ENCODE measurements at regions not wholly inside any gene's neighbourhood (a gene's known extent, or its start where the extent isn't known, plus 50 kb on each side); places are given as distances from the start of the nearest gene placed in this dataset.

DNA sequence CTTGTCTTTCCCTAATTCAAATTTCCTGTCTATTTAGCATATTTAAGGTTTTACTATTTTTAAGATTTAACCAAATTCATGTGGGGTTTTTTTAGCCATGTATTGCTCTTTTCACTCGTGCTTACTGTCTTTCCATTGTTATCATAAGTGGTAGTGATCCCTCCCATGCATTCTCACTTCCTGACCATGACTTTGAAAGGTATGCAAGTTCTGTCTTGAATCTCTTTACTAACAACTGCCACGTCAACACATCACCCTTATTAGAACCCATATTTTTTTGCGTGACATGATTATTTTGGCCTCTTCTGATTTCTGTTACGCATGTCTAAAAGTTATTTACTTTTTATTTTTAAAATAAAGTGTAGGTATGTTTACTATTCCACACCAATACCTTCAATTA lies 94.7 kb upstream of the CDH6 start:
- DNase-seq (ENCODE audit: low spot score) = no peak

DNA sequence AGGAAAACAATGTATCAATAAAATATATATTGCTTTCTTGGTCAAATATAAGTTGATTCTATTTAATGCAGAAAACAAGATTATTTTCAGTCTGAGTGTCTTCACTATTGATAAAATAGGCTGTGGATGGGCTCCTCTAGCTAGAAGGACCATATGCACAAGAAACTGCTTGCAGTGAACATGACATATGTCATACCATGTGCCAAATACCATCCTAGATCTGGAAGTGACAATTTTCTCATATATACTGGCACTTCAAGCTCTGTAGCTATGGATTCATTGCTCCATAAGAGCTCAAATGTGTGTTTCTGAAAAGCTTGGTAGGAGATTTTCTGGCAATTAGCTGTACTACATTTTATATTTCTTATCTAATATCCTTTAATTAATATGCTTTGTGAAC lies 95.6 kb upstream of the CDH6 start:
- no peak for DNase-seq (ENCODE audit: low spot score)

DNA sequence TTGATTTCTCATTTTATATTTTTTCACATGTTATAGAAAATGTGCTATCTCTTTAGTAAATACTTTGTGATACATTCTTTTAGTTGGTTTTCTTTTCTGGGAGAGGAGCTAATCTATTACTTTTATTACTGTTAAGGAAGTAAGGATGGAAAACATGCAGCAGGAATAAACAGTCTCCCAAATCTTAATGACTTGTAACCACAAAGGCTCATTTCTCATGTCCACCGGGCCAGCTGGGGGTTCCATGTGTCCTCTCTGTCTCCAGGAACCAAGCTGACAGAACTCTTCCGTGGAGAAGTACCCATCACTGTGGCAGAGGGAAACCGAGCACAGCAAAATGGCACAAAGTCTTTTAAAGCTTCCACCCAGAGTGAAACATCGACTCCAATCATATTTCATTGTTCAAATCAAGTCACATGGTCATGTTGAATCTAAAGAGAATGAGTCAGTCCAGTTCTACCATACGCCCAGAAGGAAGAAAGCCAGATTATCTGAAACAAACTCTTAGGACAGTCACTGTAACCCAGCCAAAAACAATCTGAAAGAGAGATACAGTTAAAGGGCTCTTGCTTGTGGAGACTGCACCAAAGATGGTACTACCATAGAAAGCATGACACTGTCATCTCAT lies 97.1 kb upstream of the CDH6 start:
- DNase-seq (ENCODE audit: low spot score) = no peak

DNA sequence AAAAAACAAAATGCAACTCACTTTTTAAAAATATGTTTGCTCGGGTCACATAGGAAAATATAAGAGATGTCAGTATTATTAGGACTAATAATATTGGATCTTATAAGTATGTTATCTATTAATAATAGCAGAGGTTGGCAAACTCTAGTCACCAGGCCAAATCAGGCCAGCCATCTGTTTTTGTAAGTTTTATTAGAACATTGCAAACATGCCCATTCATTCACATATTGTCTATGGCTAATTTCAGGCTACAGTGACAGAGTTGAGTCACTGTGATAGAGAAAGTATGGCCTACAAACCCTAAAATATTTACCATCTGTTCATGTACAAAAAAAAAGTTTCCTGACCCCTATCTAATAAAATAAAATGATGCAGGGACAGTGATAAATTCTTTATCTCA lies 97.7 kb upstream of the CDH6 start:
- no peak for DNase-seq (ENCODE audit: low spot score)

DNA sequence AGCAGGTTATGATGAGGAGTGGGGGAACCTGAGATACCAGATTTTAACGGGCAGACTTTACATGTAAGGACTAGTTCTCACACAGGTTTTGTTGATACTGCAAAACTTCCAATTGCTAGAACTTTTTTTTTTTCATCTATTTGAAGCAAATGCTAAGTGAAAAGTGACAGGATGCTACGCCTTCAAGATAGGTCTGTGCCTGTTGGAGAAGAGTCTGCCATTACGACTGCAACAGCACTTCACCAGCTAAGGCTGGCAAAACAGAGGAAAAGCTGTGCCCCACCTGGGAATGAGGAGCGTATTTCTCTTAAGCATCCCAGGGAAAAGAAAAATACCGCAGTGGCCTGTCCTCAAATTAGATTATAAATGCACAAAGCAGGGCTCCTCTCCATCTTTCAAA lies 102.0 kb upstream of the CDH6 start:
- DNase-seq (ENCODE audit: low spot score) = no peak

DNA sequence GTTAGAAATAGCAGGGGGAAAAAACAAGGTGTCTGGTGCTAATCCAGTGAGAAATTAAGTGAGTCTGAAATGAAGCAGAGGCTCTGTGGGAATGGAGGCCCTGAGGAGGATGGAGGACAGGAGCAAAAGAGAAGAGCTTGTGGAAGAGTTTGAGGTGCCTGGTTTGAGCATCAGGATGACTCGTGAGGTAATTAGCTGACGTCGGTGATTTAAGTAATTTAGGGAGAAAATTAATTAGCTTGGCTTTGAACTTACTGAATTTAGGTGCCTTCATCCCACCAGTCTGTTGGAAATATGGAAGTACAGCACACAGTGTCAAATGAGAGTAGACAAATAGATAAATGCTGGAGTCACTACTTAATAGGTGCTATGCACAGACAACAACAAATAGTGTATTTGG lies 103.0 kb upstream of the CDH6 start:
- no peak for DNase-seq (ENCODE audit: low spot score)

DNA sequence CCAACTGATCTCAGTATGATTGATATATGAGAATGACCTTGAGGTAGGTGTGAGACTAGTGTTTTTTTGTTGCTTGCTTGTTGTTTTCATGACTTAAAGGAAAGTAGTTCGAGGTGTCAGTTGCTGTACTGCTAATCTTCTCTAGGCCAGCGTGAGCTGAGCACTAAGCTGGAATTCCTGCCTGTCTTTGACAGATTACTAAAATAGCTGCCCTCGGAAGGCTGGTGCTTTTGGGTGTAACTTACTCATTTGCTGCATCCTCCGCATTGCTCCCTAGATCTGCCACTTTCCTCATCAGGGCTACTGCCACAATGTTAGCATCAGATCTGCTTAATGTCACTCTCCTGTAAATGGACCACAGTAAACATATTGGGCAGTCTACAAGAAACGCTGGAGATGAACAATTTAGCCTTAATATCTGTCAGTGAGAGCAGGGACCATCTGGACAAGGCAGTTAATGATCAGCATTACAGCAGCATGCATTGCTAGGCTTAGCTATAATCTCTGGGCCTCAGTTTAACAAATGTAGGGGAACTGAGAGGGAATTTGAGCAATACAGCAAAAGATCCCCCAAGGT lies 106.6 kb upstream of the CDH6 start:
- no peak for DNase-seq (ENCODE audit: low spot score)

DNA sequence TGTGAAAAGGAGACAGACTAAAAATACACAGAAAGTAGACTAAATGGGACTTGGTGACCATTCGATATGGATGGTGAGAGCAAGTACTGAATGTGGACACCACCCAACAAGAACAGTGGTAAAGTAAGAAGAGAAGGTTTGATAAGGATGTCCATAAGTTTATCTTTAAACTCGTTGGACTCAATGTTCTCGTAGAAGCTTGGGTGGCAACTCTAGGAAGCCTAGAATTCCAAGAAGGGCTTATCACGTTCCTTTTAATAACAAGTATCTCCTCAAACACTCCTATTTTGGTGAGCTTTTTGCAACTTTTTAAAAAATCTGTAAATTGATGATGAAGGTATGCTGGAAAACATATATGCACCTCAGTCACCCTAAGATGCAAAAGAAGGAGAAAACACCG lies 108.6 kb upstream of the CDH6 start:
- no peak for DNase-seq (ENCODE audit: low spot score)

DNA sequence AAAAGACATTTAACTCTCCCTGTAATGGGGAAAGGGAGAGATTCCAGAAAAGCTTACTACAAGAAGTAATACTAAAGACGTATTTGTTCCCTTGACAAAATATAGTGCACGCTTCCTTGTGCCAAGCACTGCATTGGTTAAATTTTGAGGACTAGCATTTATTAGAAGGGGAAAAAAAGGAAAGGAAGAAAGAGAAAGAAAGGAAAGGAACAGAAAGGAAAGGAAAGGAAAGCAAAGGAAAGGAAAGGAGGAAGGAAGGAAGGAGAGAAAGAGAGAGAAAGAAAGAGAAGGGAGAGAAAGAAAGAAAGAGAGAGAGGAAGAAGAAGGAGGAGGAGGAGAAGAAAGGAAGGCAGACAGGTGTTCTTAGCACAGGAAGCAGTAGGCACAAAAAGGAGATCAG lies 110.1 kb upstream of the CDH6 start:
- no peak for DNase-seq (ENCODE audit: low spot score)

DNA sequence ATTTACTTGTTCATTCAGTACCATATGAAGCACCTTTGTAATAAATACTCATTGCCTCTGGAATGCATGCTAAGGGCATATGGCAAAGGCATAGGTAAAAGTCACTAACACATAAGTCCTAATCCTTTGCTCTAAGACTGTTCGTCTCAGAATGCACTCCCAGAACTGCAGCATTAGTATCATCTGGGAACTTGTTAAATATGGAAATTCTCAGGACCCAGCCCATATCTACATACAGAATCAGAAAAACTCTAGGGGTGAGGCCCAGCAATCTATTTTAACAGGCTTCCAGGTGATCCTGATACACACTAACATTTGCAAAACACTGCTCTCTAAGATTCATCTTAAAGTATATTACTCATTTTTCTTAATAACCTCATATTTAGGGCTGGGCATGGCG lies 113.8 kb upstream of the CDH6 start:
- no peak for DNase-seq (ENCODE audit: low spot score)

DNA sequence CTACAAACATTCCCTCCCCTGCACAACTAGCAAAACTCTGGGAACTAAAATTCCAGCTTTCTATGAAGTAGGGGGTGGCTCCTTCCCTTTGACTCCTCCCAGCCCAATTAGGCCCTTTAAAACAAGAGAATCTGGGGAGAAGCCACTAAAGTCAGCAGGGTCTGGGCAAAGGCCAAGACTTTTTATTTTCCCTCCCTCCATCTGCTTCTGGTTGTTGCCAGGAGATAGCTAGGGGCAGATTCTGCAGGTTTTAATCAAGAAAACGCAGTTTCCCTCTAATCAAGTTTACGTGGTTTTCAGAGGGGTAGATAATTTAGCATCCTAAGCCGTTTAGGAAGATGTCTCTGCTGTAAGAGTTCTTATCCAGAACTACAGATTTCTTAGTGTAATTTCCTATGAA lies 114.5 kb upstream of the CDH6 start:
- DNase-seq (ENCODE audit: low spot score) = no peak

DNA sequence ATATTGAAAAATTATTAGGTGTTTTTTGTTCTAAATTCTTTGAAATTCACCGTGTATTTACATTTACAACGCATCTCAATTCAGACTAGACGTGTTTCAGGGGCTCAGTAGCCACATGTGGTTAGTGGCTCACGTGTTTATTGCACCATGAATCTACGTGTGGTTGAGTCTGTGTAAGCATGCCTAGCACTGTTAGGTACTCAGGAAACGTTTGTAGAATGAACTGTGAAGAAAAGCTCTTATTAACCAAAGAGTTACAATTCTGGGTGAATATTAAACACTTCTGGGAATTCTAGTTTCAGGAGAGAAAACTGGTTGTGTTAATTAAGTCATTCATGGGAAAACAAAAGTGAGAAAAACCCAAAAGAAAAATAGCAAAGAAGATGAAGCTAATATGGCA lies 117.5 kb upstream of the CDH6 start:
- DNase-seq (ENCODE audit: low spot score) = no peak

DNA sequence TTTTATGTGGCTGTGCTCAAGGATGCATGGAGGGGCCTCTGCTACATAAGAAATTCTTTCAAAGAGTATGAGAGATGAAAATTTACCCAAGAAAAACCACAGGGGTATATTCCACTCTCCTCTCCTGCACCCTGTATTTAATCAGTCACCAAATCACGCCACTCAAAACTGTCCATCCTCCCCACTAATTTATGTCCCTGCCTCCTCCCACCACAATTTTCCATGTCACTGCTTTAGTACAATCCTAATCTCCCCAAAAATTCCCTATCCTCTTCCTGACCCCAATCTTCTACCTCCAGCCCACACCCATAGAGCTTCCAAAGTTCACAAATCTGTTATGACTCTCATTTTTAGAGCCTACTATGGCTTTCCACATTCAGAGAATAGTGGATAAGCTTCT lies 125.2 kb upstream of the CDH6 start:
- DNase-seq (ENCODE audit: low spot score) = no peak

DNA sequence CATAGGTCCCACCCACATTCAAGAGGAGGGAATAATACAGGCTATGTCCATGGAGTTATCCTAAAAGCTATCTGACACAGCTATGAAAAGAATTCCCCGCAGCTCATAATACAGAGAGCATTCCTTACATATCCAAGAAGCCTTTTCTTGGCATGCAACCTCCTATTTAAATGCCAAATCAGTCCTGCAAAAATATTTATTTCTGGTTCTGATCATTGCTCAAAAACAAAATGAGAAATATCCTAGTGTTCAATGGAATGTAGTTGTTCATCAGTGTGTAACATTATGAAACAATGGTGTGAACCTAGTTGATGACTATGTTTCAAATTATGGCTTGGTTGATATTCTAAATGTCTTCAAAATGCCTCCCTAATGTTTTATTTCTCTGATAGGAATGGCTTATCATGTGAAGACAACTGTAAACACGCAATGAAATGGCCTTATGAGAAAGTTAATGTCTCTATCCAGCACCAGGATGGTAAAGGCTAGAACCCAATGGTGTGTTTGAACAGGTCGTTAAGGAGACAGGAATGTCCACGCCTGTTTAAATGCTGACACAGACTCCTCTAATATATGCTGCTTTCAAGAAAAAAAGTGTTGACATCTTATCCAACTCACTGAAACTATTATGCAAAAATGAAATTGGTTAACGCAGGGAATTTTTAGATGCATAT lies 126.7 kb upstream of the CDH6 start:
- no peak for DNase-seq (ENCODE audit: low spot score)

DNA sequence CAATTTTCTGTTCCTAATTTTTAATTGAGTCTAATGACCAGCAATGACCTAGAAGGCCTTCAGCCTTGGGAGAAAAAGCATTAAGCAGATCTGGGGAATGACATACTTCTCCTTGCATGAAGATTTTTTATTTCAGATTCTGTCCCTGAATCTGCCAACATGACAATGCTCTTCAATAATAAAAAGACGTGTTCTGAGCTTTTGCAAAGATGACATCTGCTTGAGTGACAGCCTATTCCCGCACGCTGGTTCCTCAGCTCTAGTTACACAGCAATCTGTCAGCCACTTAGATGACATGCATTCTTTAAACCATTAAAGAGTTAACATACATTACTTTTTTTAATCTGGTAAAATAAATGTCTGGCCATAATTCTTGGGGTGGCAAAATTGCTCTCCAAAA lies 129.3 kb upstream of the CDH6 start:
- no peak for DNase-seq (ENCODE audit: low spot score)

DNA sequence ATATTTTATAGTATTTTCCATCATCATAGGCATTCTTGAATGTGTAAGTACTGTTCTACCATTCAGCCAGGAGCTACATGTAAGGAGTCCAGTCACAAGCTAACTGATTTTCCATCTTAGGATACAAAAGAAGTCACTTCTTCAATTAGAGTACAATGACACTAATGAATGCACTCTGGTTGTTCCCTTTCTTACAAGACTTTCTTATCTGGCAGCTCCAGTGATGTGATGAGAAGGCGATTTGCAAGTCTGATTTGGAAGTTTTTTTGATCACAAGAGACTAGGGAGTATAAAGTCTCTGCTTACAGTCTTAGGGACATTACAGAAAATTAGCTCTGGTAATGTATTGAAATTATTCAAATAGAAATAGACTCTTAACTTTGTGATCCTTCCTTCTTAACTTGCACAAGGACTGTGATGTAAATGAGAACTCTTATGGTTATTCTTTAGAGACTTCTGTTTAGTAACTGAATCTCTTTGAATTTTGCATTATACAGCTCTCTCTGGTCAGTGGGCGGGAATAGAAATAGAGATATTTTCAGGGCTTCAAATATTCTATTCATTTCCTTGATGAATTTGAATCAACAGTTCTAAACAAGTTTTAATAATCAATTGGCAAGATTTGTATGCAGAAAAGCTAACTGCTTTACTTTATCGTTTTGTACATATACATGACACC lies 130.4 kb upstream of the CDH6 start:
- no peak for DNase-seq (ENCODE audit: low spot score)

DNA sequence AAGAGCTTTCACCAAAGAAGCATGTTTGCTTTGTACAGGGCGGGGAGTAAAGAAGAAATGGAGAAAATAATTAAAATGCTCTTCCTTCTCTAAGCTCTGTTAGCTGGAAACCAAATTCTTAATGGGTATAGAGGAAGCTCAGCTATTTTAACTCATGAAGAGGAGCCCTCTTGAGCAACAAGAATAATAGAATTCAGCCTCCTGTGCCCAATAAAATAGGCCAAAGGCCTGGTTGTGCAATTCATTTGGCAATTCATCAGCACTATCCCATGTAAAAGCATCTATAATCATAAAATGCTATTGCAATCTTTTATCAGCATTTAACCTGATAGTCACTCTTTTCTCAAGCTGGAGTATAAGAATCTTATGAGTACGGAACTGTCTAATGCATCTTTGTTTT lies 133.6 kb upstream of the CDH6 start:
- no peak for DNase-seq (ENCODE audit: low spot score)

DNA sequence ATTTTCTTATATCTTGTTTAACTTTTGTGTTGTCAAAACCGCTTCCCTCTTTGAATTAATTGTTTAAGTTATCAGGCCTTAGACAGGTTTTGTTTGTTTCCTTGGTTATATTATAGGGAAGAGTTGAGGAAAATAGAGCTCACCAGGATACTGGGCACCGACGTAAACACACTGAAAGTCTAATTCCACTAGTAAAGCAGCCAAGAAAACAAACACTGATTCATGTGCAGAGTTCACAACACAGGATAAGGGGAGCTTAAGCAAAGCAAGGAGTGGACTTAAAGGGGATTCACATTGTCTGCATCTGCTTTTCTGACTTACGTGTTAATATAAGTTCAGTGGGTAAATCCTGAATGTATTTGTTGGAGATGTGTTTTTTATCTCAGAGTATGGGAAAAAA lies 139.0 kb upstream of the CDH6 start:
- DNase-seq (ENCODE audit: low spot score) = no peak

DNA sequence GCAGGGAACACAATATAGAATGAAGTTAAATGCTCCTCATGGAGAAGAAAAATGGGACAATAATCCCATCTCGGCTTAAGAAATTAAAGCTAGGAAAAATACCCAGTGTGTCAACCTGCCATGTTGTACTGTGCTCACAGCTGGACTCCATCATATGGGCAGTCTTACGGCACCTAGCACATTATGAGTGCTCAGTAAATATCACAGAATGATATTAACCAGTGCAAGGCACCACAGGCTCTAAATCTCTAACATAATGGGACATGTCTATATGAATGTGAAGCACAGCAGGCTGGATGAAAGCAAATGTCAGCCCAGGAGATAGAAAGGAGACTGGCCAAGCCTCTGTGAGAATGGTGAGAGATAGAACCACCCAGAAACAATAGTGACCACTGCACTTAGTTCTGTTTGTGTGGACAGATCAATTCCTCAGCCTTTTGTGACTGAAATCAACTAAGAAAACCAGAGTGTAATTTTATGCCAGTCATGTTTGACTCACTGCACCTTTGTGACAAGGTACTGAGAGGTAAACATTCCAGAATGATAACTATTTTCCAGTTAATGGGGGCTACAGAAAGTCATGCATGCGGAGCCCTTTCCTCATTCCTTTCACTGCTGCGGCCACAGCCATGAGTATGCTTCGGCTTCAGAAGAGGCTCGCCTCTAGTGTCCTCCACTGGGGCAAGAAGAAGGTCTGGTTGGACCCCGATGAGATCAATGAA lies 140.4 kb upstream of the CDH6 start:
- DNase-seq (ENCODE audit: low spot score) = no peak

DNA sequence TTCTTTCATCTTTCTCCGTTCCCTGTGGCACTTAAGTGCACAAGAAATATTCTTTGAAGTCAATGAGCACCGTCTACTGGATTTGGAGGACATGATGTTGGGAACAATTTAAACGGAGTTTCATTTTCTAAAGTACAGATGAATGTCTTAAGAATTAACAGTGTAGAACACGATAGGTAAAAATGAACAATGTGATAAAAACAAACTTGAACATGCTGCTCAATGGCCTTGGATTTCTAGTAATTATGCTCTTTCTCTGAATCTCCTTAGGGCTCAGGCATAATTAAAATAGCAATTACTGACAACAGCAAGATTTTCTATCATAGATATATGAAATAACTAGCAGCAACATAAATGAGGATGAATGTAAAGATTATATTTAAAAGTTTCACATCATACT lies 142.2 kb upstream of the CDH6 start:
- no peak for DNase-seq (ENCODE audit: low spot score)

DNA sequence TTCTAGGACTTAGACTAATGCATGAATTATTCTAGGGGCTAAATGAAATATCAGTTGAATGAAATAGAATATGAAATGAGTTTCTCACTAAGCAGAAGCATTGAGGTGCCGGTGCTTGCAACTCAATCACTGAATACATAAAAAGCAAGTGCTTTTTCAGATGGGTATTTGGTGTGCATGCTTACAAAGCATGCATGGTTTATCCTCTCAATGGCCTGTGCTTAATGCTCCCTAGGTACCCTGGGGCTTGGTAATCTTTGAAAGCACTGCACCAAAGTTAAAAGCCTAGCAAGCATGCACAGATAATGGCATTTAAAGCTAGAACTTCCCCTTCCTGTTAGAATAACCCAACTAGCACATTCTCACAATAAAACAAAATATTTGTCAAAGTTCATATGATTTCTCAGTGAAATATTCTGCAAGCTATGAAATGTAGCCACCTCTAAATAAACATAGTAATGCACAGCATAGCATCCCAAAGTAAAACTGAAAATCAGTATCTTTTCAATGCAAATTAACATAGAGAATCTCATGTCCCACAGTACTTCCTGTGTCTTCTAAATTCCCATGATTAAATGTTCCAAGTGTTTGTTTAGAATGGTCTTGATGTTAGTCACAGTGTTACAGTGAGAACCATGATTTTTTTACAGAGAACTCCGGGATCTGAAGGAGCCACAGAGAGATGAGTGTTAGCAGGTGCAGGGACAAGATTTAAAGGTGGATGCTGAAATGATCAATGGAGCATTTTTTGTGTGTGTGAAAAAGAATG lies 143.4 kb upstream of the CDH6 start:
- no peak for DNase-seq (ENCODE audit: low spot score)

DNA sequence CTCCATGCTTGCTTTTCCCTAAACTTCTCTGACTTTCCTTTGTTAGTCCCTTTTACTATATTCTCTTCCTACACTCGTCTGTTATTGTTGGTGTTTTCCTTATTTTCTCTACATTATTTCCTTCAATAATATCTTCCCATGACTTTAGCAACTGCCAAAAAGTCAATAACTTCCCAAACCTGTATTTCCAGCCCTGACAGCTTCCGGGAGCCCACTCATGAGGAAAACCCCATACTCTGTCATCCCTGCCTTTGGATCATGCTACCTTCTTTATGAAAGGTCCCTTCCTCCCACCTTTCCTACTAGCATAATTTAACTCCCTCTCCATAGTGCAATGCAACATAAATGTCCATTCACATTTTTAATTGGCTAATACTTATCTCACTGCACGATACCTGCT lies 144.0 kb upstream of the CDH6 start:
- no peak for DNase-seq (ENCODE audit: low spot score)
